Upper lobe of left lung (tissue), 6 donors: ENCODE measurements at regions not wholly inside any gene's neighbourhood (a gene's known extent, or its start where the extent isn't known, plus 50 kb on each side); places are given as distances from the start of the nearest gene placed in this dataset.

Source experiments
- ATAC-seq, 2 donors: fragments of 200-7000 bp; cut with Tn5 transposase; one replicate each; pipeline ENCODE4 v1.9.1; 2022; ENCODE audit warnings: mild to moderate bottlenecking in 2 of 2, moderate library complexity in 2 of 2; ENCODE audit not compliant: low FRiP score in 2 of 2
- DNase-seq, 2 donors: peaks; one replicate each; pipeline ENCODE4 v3.0.0-alpha.2; 2019 to 2020
- H3K27ac ChIP-seq, 4 donors: fragments of 200-600 bp; sonication (generic); one replicate each; pipeline ENCODE4 v1.5.1; 2016 to 2019
- H3K27me3 ChIP-seq, 4 donors: fragments of 200-600 bp; sonication (generic); one replicate each; pipeline ENCODE4 v1.5.1; 2017 to 2019
- H3K36me3 ChIP-seq, 4 donors: fragments of 200-600 bp; sonication (generic); one replicate each; pipeline ENCODE4 v1.5.1; 2016 to 2019
- H3K4me1 ChIP-seq, 4 donors: fragments of 200-600 bp; sonication (generic); one replicate each; pipeline ENCODE4 v1.5.1; 2018 to 2019
- H3K4me3 ChIP-seq, 4 donors: fragments of 200-600 bp; sonication (generic); one replicate each; pipeline ENCODE4 v1.5.1; 2017 to 2019; ENCODE audit warnings: mild to moderate bottlenecking in 2 of 4, moderate library complexity in 1 of 4
- H3K9me3 ChIP-seq, 4 donors: fragments of 200-600 bp; sonication (generic); one replicate each; pipeline ENCODE4 v1.5.1; 2018 to 2019
- CTCF ChIP-seq, 6 experiments: fragments of 450-650 bp in 4 of 6; fragments of 200-600 bp in 2 of 6; sonication (generic) in 2 of 6; IDR thresholded peaks; one replicate each; pipeline ENCODE4 v1.5.1; 2016 to 2019; ENCODE audit warnings: antibody characterized with exemption in 6 of 6
- EP300 ChIP-seq, 4 donors: sonication (generic); formaldehyde crosslinking; IDR thresholded peaks; one replicate each; pipeline ENCODE4 v1.5.1; 2017; ENCODE audit warnings: antibody characterized with exemption in 4 of 4, control low read depth in 2 of 4
- POLR2A ChIP-seq, 4 donors: fragments of 450-650 bp; IDR thresholded peaks; one replicate each; pipeline ENCODE4 v1.5.1; 2016 to 2017; ENCODE audit warnings: antibody characterized with exemption in 4 of 4, mild to moderate bottlenecking in 2 of 4
- POLR2AphosphoS5 ChIP-seq, 2 donors: sonication (generic); formaldehyde crosslinking; IDR thresholded peaks; one replicate each; pipeline ENCODE4 v1.5.1; 2017; ENCODE audit warnings: antibody characterized with exemption in 2 of 2
- WGBS, 2 donors: methylation state at CpG; one replicate each; pipeline ENCODE4 v1.1.5; 2017 to 2018; 5-methylcytosine and 5-hydroxymethylcytosine counted together
- donor health status: DM: no; HTN: no; CAD: no; lungs with moderate emphysema.
- donor health status: DM: no; HTN: yes; CAD: no; lungs with severe emphysema.

GRCh38 chr11:109972939-109973338 lies 120.3 kb upstream of the ZC3H12C start:
- no peak for TF ChIP-seq CTCF (IDR thresholded peaks at IDR 0.05)
- no peak for TF ChIP-seq POLR2AphosphoS5 (IDR thresholded peaks at IDR 0.05)
- no peak for TF ChIP-seq POLR2A (IDR thresholded peaks at IDR 0.05)
- TF ChIP-seq EP300 (IDR thresholded peaks at IDR 0.05) = no peak
- DNase-seq (no peak), ATAC-seq (peak; percentile 19 to 50)
- no peaks in the 10 kb centered on the region for H3K36me3 ChIP-seq
- no peaks in the 10 kb centered on the region for H3K27me3 ChIP-seq
- H3K4me3 ChIP-seq = no peak overlapping the region
- no peaks in the 10 kb centered on the region for H3K9me3 ChIP-seq
- H3K4me1 ChIP-seq = peaks cover 12 to 16% (median 15%) of the 10 kb centered on the region in 4 donors
- H3K27ac ChIP-seq = no peak overlapping the region

GRCh38 chr11:109973486-109973885 lies 119.7 kb upstream of the ZC3H12C start:
- no peak for ATAC-seq
- no peak for TF ChIP-seq CTCF (IDR thresholded peaks at IDR 0.05)
- TF ChIP-seq EP300 (IDR thresholded peaks at IDR 0.05) = no peak
- no peak for TF ChIP-seq POLR2A (IDR thresholded peaks at IDR 0.05)
- no peak for TF ChIP-seq POLR2AphosphoS5 (IDR thresholded peaks at IDR 0.05)
- WGBS, 2 donors = 86 to 89% methylated on average over 5 of the region's 5 CpGs
- peak in 1 of 2 donors; percentile 36 for DNase-seq
- H3K4me3 ChIP-seq = no peak overlapping the region
- no peaks in the 10 kb centered on the region for H3K9me3 ChIP-seq
- H3K27me3 ChIP-seq = no peaks in the 10 kb centered on the region
- H3K4me1 ChIP-seq = peaks cover 12 to 16% (median 15%) of the 10 kb centered on the region in 4 donors
- no peak overlapping the region for H3K27ac ChIP-seq
- no peaks in the 10 kb centered on the region for H3K36me3 ChIP-seq

GRCh38 chr11:109974523-109974922 lies 118.7 kb upstream of the ZC3H12C start:
- no peak for DNase-seq
- TF ChIP-seq POLR2AphosphoS5 (IDR thresholded peaks at IDR 0.05) = no peak
- TF ChIP-seq POLR2A (IDR thresholded peaks at IDR 0.05) = no peak
- TF ChIP-seq CTCF (IDR thresholded peaks at IDR 0.05) = no peak
- no peak for TF ChIP-seq EP300 (IDR thresholded peaks at IDR 0.05)
- H3K27me3 ChIP-seq = no peaks in the 10 kb centered on the region
- H3K4me3 ChIP-seq = no peak overlapping the region
- no peaks in the 10 kb centered on the region for H3K9me3 ChIP-seq
- ATAC-seq = no peak
- no peak overlapping the region for H3K27ac ChIP-seq
- H3K36me3 ChIP-seq = no peaks in the 10 kb centered on the region
- 88 to 95% methylated on average over 3 of the region's 3 CpGs for WGBS, 2 donors
- H3K4me1 ChIP-seq = peaks cover 12 to 16% (median 15%) of the 10 kb centered on the region in 4 donors

GRCh38 chr11:109978895-109979294 lies 114.3 kb upstream of the ZC3H12C start:
- no peak overlapping the region for H3K4me3 ChIP-seq
- WGBS, 2 donors = 94 to 97% methylated on average over 2 of the region's 2 CpGs
- H3K36me3 ChIP-seq = no peaks in the 10 kb centered on the region
- H3K4me1 ChIP-seq = no peaks in the 10 kb centered on the region
- no peak for TF ChIP-seq POLR2AphosphoS5 (IDR thresholded peaks at IDR 0.05)
- TF ChIP-seq CTCF (IDR thresholded peaks at IDR 0.05) = no peak
- no peak for TF ChIP-seq EP300 (IDR thresholded peaks at IDR 0.05)
- TF ChIP-seq POLR2A (IDR thresholded peaks at IDR 0.05) = no peak
- H3K9me3 ChIP-seq = no peaks in the 10 kb centered on the region
- DNase-seq (no peak), ATAC-seq (no peak)
- no peak overlapping the region for H3K27ac ChIP-seq
- H3K27me3 ChIP-seq = no peaks in the 10 kb centered on the region

GRCh38 chr11:109981031-109981636 lies 112.1 kb upstream of the ZC3H12C start:
- ATAC-seq (no peak), DNase-seq (no peak)
- no peaks in the 10 kb centered on the region for H3K27me3 ChIP-seq
- H3K36me3 ChIP-seq = no peaks in the 10 kb centered on the region
- no peak overlapping the region for H3K4me3 ChIP-seq
- WGBS, 2 donors = 57 to 67% methylated on average over 1 of the region's 1 CpG
- H3K4me1 ChIP-seq = no peaks in the 10 kb centered on the region
- TF ChIP-seq EP300 (IDR thresholded peaks at IDR 0.05) = no peak
- no peaks in the 10 kb centered on the region for H3K9me3 ChIP-seq
- no peak overlapping the region for H3K27ac ChIP-seq
